Hippocampal formation (tissue), 2 donors: ENCODE measurements at regions not wholly inside any gene's neighbourhood (a gene's known extent, or its start where the extent isn't known, plus 50 kb on each side); places are given as distances from the start of the nearest gene placed in this dataset.
A peak's percentile ranks its signal among the peaks of the same experiment; 100 is the strongest.

ENCODE experiments used
- DNase-seq, 2 donors: peaks; one replicate each; lab custom pipeline; 2025; lab: John Stamatoyannopoulos, UW

GRCh38 chr1:162966613-162967012 lies 102.5 kb upstream of the RGS4 start:
- no peak for DNase-seq

- DNase-seq: no peak
These were observed 103.9 kb upstream of the CCDC190 start for GRCh38 chr1:162964901-162965300.

GRCh38 chr1:162956922-162957321 lies 95.9 kb upstream of the CCDC190 start:
- no peak for DNase-seq

- DNase-seq: no peak
These were observed 93.8 kb upstream of the CCDC190 start for GRCh38 chr1:162954824-162955223.

GRCh38 chr1:162952956-162953355 lies 92.0 kb upstream of the CCDC190 start:
- no peak for DNase-seq

- no peak for DNase-seq
These were observed 90.8 kb upstream of the CCDC190 start for GRCh38 chr1:162951553-162952315.

GRCh38 chr1:162950187-162950586 lies 89.2 kb upstream of the CCDC190 start:
- no peak for DNase-seq

GRCh38 chr1:162946701-162947100 lies 85.7 kb upstream of the CCDC190 start:
- DNase-seq: no peak

GRCh38 chr1:162944974-162945674 lies 84.1 kb upstream of the CCDC190 start:
- no peak for DNase-seq

GRCh38 chr1:162943622-162944021 lies 82.6 kb upstream of the CCDC190 start:
- DNase-seq: no peak

GRCh38 chr1:162942916-162943559 lies 82.1 kb upstream of the CCDC190 start:
- DNase-seq: no peak

GRCh38 chr1:162941024-162941423 lies 80.0 kb upstream of the CCDC190 start:
- DNase-seq: no peak

GRCh38 chr1:162939035-162939434 lies 78.1 kb upstream of the CCDC190 start:
- DNase-seq: no peak

GRCh38 chr1:162937716-162938395 lies 76.9 kb upstream of the CCDC190 start:
- DNase-seq: no peak

- DNase-seq: peak in 1 of 2 donors; percentile 14
These were observed 70.1 kb upstream of the CCDC190 start for GRCh38 chr1:162930976-162931560.

GRCh38 chr1:162930532-162930931 lies 69.6 kb upstream of the CCDC190 start:
- DNase-seq: no peak

GRCh38 chr1:162929177-162929576 lies 68.2 kb upstream of the CCDC190 start:
- DNase-seq: peak in 1 of 2 donors; percentile 18

GRCh38 chr1:162928141-162928540 lies 67.2 kb upstream of the CCDC190 start:
- no peak for DNase-seq

GRCh38 chr1:162927421-162927820 lies 66.4 kb upstream of the CCDC190 start:
- no peak for DNase-seq

GRCh38 chr1:162926906-162927305 lies 65.9 kb upstream of the CCDC190 start:
- DNase-seq: no peak

GRCh38 chr1:162924179-162924578 lies 63.2 kb upstream of the CCDC190 start:
- no peak for DNase-seq

GRCh38 chr1:162922201-162922600 lies 61.2 kb upstream of the CCDC190 start:
- no peak for DNase-seq
